Tibial nerve (tissue), 4 donors: ENCODE measurements at regions not wholly inside any gene's neighbourhood (a gene's known extent, or its start where the extent isn't known, plus 50 kb on each side); places are given as distances from the start of the nearest gene placed in this dataset.

ENCODE experiments used
- DNase-seq, 2 donors: peaks; one replicate each; pipeline ENCODE4 v3.0.0-alpha.2; 2019; ENCODE audit warnings: low spot score in 2 of 2
- H3K27ac ChIP-seq, 4 donors: fragments of 200-600 bp; sonication (generic) in 3 of 4; one replicate each; pipeline ENCODE4 v1.5.1; 2017 to 2019; ENCODE audit warnings: mild to moderate bottlenecking in 1 of 4
- H3K27me3 ChIP-seq, 2 donors: fragments of 200-600 bp; sonication (generic) in 1 of 2; one replicate each; pipeline versions ENCODE4 v1.5.1 to v1.6.0; 2017 to 2019
- H3K36me3 ChIP-seq, 3 donors: fragments of 200-600 bp; sonication (generic); one replicate each; pipeline ENCODE4 v1.5.1; 2018 to 2019
- H3K4me1 ChIP-seq, 4 donors: fragments of 200-600 bp; sonication (generic) in 3 of 4; one replicate each; pipeline ENCODE4 v1.5.1; 2017 to 2019
- H3K4me3 ChIP-seq, 4 donors: fragments of 200-600 bp; sonication (generic) in 3 of 4; one replicate each; pipeline ENCODE4 v1.5.1; 2017 to 2019; ENCODE audit warnings: mild to moderate bottlenecking in 1 of 4, moderate library complexity in 1 of 4
- H3K9me3 ChIP-seq, 4 donors: fragments of 200-600 bp; sonication (generic) in 3 of 4; one replicate each; pipeline ENCODE4 v1.5.1; 2017 to 2019
- CTCF ChIP-seq, 5 experiments: fragments of 200-600 bp in 3 of 5; fragments of 450-650 bp in 2 of 5; sonication (generic) in 3 of 5; IDR thresholded peaks; one replicate each; pipeline ENCODE4 v1.5.1; 2016 to 2019; ENCODE audit warnings: antibody characterized with exemption in 5 of 5, mild to moderate bottlenecking in 3 of 5, moderate library complexity in 2 of 5
- EP300 ChIP-seq, 2 donors: sonication (generic); formaldehyde crosslinking; IDR thresholded peaks; one replicate each; pipeline ENCODE4 v1.6.1; 2017; ENCODE audit warnings: antibody characterized with exemption in 2 of 2, mild to moderate bottlenecking in 1 of 2
- POLR2A ChIP-seq, 2 donors: fragments of 450-650 bp; IDR thresholded peaks; one replicate each; pipeline ENCODE4 v1.6.1; 2017; ENCODE audit warnings: antibody characterized with exemption in 2 of 2, mild to moderate bottlenecking in 2 of 2, moderate library complexity in 2 of 2
- WGBS, 2 donors: methylation state at CpG; one replicate each; pipeline ENCODE4 v1.1.5; 2018; 5-methylcytosine and 5-hydroxymethylcytosine counted together

GRCh38 chr17:65370669-65371131, 190.7 kb downstream of the AXIN2 start:
- no peaks in the 10 kb centered on the region for H3K36me3 ChIP-seq
- no peaks in the 10 kb centered on the region for H3K27me3 ChIP-seq
- H3K4me1 ChIP-seq, result no peaks in the 10 kb centered on the region
- TF ChIP-seq POLR2A (IDR thresholded peaks at IDR 0.05), result no peak
- TF ChIP-seq EP300 (IDR thresholded peaks at IDR 0.05), result no peak
- TF ChIP-seq CTCF (IDR thresholded peaks at IDR 0.05), result no peak
- 56 to 57% methylated on average over 15 of the region's 15 CpGs for WGBS, 2 donors
- no peak overlapping the region for H3K27ac ChIP-seq
- no peak for DNase-seq
- H3K4me3 ChIP-seq, result no peak overlapping the region
- H3K9me3 ChIP-seq, result peaks cover 0 to 5% (median 0%) of the 10 kb centered on the region in 4 donors

GRCh38 chr17:65368341-65368740, 193.1 kb downstream of the AXIN2 start:
- TF ChIP-seq POLR2A (IDR thresholded peaks at IDR 0.05), result no peak
- no peak for TF ChIP-seq CTCF (IDR thresholded peaks at IDR 0.05)
- no peak for TF ChIP-seq EP300 (IDR thresholded peaks at IDR 0.05)
- Histone ChIP-seq H3K27me3 (no peaks in the 10 kb centered on the region), H3K36me3 (no peaks in the 10 kb centered on the region), H3K27ac (no peak overlapping the region), H3K4me3 (no peak overlapping the region), H3K4me1 (no peaks in the 10 kb centered on the region), H3K9me3 (peaks cover 0 to 5% (median 0%) of the 10 kb centered on the region in 4 donors)
- no peak for DNase-seq
- WGBS, 2 donors, result 73 to 75% methylated on average over 4 of the region's 4 CpGs

GRCh38 chr17:65366102-65366844, 195.2 kb downstream of the AXIN2 start:
- H3K4me1 ChIP-seq, result no peaks in the 10 kb centered on the region
- no peak for TF ChIP-seq CTCF (IDR thresholded peaks at IDR 0.05)
- no peak for TF ChIP-seq POLR2A (IDR thresholded peaks at IDR 0.05)
- no peak for TF ChIP-seq EP300 (IDR thresholded peaks at IDR 0.05)
- H3K9me3 ChIP-seq, result peaks cover 0 to 5% (median 0%) of the 10 kb centered on the region in 4 donors
- H3K27ac ChIP-seq, result no peak overlapping the region
- H3K4me3 ChIP-seq, result no peak overlapping the region
- no peaks in the 10 kb centered on the region for H3K27me3 ChIP-seq
- H3K36me3 ChIP-seq, result no peaks in the 10 kb centered on the region
- WGBS, 2 donors, result 87 to 89% methylated on average over 15 of the region's 15 CpGs
- no peak for DNase-seq

GRCh38 chr17:65365169-65365568, 196.3 kb downstream of the AXIN2 start:
- peaks cover 0 to 5% (median 0%) of the 10 kb centered on the region in 4 donors for H3K9me3 ChIP-seq
- no peak overlapping the region for H3K4me3 ChIP-seq
- no peak overlapping the region for H3K27ac ChIP-seq
- WGBS, 2 donors, result 43 to 48% methylated on average over 11 of the region's 11 CpGs
- H3K4me1 ChIP-seq, result no peaks in the 10 kb centered on the region
- DNase-seq, result no peak
- no peaks in the 10 kb centered on the region for H3K36me3 ChIP-seq
- TF ChIP-seq EP300 (IDR thresholded peaks at IDR 0.05), result no peak
- no peak for TF ChIP-seq POLR2A (IDR thresholded peaks at IDR 0.05)
- TF ChIP-seq CTCF (IDR thresholded peaks at IDR 0.05), result no peak
- H3K27me3 ChIP-seq, result no peaks in the 10 kb centered on the region

GRCh38 chr17:65364438-65364837, 197.0 kb downstream of the AXIN2 start:
- DNase-seq, result no peak
- Histone ChIP-seq H3K27me3 (no peaks in the 10 kb centered on the region), H3K4me3 (no peak overlapping the region), H3K36me3 (no peaks in the 10 kb centered on the region), H3K9me3 (no peaks in the 10 kb centered on the region), H3K27ac (no peak overlapping the region), H3K4me1 (no peaks in the 10 kb centered on the region)
- 74 to 86% methylated on average over 7 of the region's 7 CpGs for WGBS, 2 donors
- TF ChIP-seq EP300 (IDR thresholded peaks at IDR 0.05) (no peak), CTCF (IDR thresholded peaks at IDR 0.05) (no peak)
